Mesendoderm (in vitro differentiated cells): ENCODE measurements at regions not wholly inside any gene's neighbourhood (a gene's known extent, or its start where the extent isn't known, plus 50 kb on each side); places are given as distances from the start of the nearest gene placed in this dataset.
A peak's percentile ranks its signal among the peaks of the same experiment; 100 is the strongest.

Source experiments
- DNase-seq: peaks from one replicate; pipeline ENCODE4 v3.0.0; 2013
- H2AK5ac ChIP-seq: 2 replicates; pipeline ENCODE4 v1.6.1; 2013; ENCODE audit warnings: low read length, inconsistent platforms
- H2BK120ac ChIP-seq: 2 replicates; pipeline ENCODE4 v1.6.1; 2013; ENCODE audit warnings: low read depth, mild to moderate bottlenecking, low read length, moderate library complexity, mixed read lengths
- H2BK15ac ChIP-seq: replicated peaks from 2 replicates; pipeline ENCODE4 v1.6.1; 2013; ENCODE audit warnings: low read depth, mild to moderate bottlenecking, moderate library complexity
- H2BK5ac ChIP-seq: 2 replicates; pipeline ENCODE4 v1.6.1; 2013; ENCODE audit warnings: low read length, inconsistent platforms
- H3K18ac ChIP-seq: 2 replicates; pipeline ENCODE4 v1.6.1; 2013; ENCODE audit warnings: mild to moderate bottlenecking, low read length, mixed read lengths
- H3K23ac ChIP-seq: one replicate; pipeline ENCODE4 v1.6.1; 2013; ENCODE audit warnings: low read length
- H3K27ac ChIP-seq: 2 replicates; pipeline ENCODE4 v1.5.1; 2013; ENCODE audit warnings: low read depth, mild to moderate bottlenecking, inconsistent platforms, low read length, moderate library complexity
- H3K27me3 ChIP-seq: 2 replicates; pipeline ENCODE4 v1.6.1; 2013; ENCODE audit warnings: low read length, control low read depth, mild to moderate bottlenecking, inconsistent platforms; ENCODE audit not compliant: insufficient read depth, poor library complexity
- H3K36me3 ChIP-seq: 2 replicates; pipeline ENCODE4 v1.6.1; 2013; ENCODE audit warnings: low read length, inconsistent platforms; ENCODE audit not compliant: control insufficient read depth, insufficient read depth
- H3K4ac ChIP-seq: one replicate; pipeline ENCODE4 v1.6.1; 2013; ENCODE audit warnings: low read depth, mild to moderate bottlenecking, low read length, moderate library complexity
- H3K4me1 ChIP-seq: 2 replicates; pipeline ENCODE4 v1.6.1; 2013; ENCODE audit warnings: low read depth, low read length, inconsistent platforms; ENCODE audit not compliant: control insufficient read depth
- H3K4me2 ChIP-seq: 2 replicates; pipeline ENCODE4 v1.6.1; 2013; ENCODE audit warnings: low read length
- H3K4me3 ChIP-seq: 2 replicates; pipeline ENCODE4 v1.5.1; 2013; ENCODE audit warnings: mild to moderate bottlenecking, low read length
- H3K56ac ChIP-seq: one replicate; pipeline ENCODE4 v1.6.1; 2013; ENCODE audit warnings: low read length
- H3K79me1 ChIP-seq: 2 replicates; pipeline ENCODE4 v1.6.1; 2013; ENCODE audit warnings: low read length, inconsistent platforms
- H3K79me2 ChIP-seq: 2 replicates; pipeline ENCODE4 v1.6.1; 2013; ENCODE audit warnings: mild to moderate bottlenecking, low read length; ENCODE audit not compliant: control insufficient read depth, insufficient read depth
- H3K9ac ChIP-seq: 2 replicates; pipeline ENCODE4 v1.6.1; 2013; ENCODE audit warnings: low read length, inconsistent platforms
- H4K5ac ChIP-seq: one replicate; pipeline ENCODE4 v1.6.1; 2013; ENCODE audit warnings: low read length
- H4K8ac ChIP-seq: one replicate; pipeline ENCODE4 v1.6.1; 2013; ENCODE audit warnings: low read depth, mild to moderate bottlenecking, control low read depth, low read length, moderate library complexity
- WGBS: extraction: QIAGEN DNeasy Blood & Tissue Kit; methylation state at CpG from one replicate; pipeline ENCODE4 v1.1.7; 2013; ENCODE audit warnings: low lambda C conversion rate, missing lambda C conversion rate; ENCODE audit not compliant: insufficient coverage; ENCODE audit errors: extremely low coverage; 5-methylcytosine and 5-hydroxymethylcytosine counted together

- Histone ChIP-seq H2BK5ac (no peak overlapping the region), H3K4me1 (peaks cover 6% of the 10 kb centered on the region), H3K27ac (no peak overlapping the region), H3K79me1 (no peaks in the 10 kb centered on the region), H2AK5ac (no peak overlapping the region), H4K8ac (no peak overlapping the region), H3K23ac (no peak overlapping the region), H3K4me3 (no peak overlapping the region), H3K9ac (peak overlapping the region; percentile 43), H3K56ac (peak overlapping the region; percentile 65), H3K4me2 (peak overlapping the region; percentile 79), H4K5ac (no peak overlapping the region), H3K36me3 (no peaks in the 10 kb centered on the region), H3K79me2 (no peaks in the 10 kb centered on the region), H2BK120ac (no peak overlapping the region), H3K4ac (no peak overlapping the region), H3K18ac (no peak overlapping the region), H2BK15ac (no peak overlapping the region), H3K27me3 (peaks cover 34% of the 10 kb centered on the region)
- WGBS: no CpG with 5 or more reads among the region's 45 CpGs
- DNase-seq: no peak
Measured at GRCh38 chr10:100655760-100656421, 89.5 kb upstream of the PAX2 start.

GRCh38 chr10:100656454-100656853 is 88.9 kb upstream of the PAX2 start:
- H3K27me3 ChIP-seq: peaks cover 38% of the 10 kb centered on the region
- no peaks in the 10 kb centered on the region for H3K79me1 ChIP-seq
- H3K79me2 ChIP-seq: no peaks in the 10 kb centered on the region
- no CpG with 5 or more reads among the region's 34 CpGs for WGBS
- H3K4me2 ChIP-seq: peak overlapping the region; percentile 54
- H2BK120ac ChIP-seq: no peak overlapping the region
- DNase-seq: no peak
- no peak overlapping the region for H4K5ac ChIP-seq
- H3K9ac ChIP-seq: no peak overlapping the region
- no peak overlapping the region for H3K23ac ChIP-seq
- H3K4me1 ChIP-seq: peaks cover 6% of the 10 kb centered on the region
- H3K56ac ChIP-seq: no peak overlapping the region
- no peak overlapping the region for H4K8ac ChIP-seq
- H3K36me3 ChIP-seq: no peaks in the 10 kb centered on the region
- H2AK5ac ChIP-seq: no peak overlapping the region
- H3K4ac ChIP-seq: no peak overlapping the region
- H3K18ac ChIP-seq: no peak overlapping the region
- H3K27ac ChIP-seq: no peak overlapping the region
- H2BK15ac ChIP-seq: no peak overlapping the region
- peak overlapping the region; percentile 35 for H3K4me3 ChIP-seq
- H2BK5ac ChIP-seq: no peak overlapping the region

- H3K18ac ChIP-seq: no peak overlapping the region
- H2BK15ac ChIP-seq: no peak overlapping the region
- peaks cover 38% of the 10 kb centered on the region for H3K27me3 ChIP-seq
- H3K36me3 ChIP-seq: no peaks in the 10 kb centered on the region
- no peak overlapping the region for H2AK5ac ChIP-seq
- no peaks in the 10 kb centered on the region for H3K79me1 ChIP-seq
- H3K56ac ChIP-seq: no peak overlapping the region
- no peak overlapping the region for H3K4me2 ChIP-seq
- H3K9ac ChIP-seq: no peak overlapping the region
- WGBS: no CpG with 5 or more reads among the region's 1 CpG
- H3K23ac ChIP-seq: no peak overlapping the region
- H3K27ac ChIP-seq: no peak overlapping the region
- no peaks in the 10 kb centered on the region for H3K79me2 ChIP-seq
- H2BK120ac ChIP-seq: no peak overlapping the region
- no peak overlapping the region for H4K8ac ChIP-seq
- no peak for DNase-seq
- H2BK5ac ChIP-seq: no peak overlapping the region
- peaks cover 2% of the 10 kb centered on the region for H3K4me1 ChIP-seq
- H4K5ac ChIP-seq: no peak overlapping the region
- H3K4me3 ChIP-seq: no peak overlapping the region
- no peak overlapping the region for H3K4ac ChIP-seq
Measured at GRCh38 chr10:100658269-100658668, 87.1 kb upstream of the PAX2 start.

- Histone ChIP-seq H3K18ac (no peak overlapping the region), H3K36me3 (no peaks in the 10 kb centered on the region), H4K5ac (no peak overlapping the region), H2BK15ac (no peak overlapping the region), H3K27me3 (peaks cover 38% of the 10 kb centered on the region), H2AK5ac (no peak overlapping the region), H2BK120ac (no peak overlapping the region), H4K8ac (no peak overlapping the region), H3K9ac (no peak overlapping the region), H3K4me1 (no peaks in the 10 kb centered on the region), H3K27ac (no peak overlapping the region), H3K4me2 (no peak overlapping the region), H3K4ac (no peak overlapping the region), H3K23ac (no peak overlapping the region), H3K79me2 (no peaks in the 10 kb centered on the region), H3K4me3 (no peak overlapping the region), H3K79me1 (no peaks in the 10 kb centered on the region), H2BK5ac (no peak overlapping the region), H3K56ac (no peak overlapping the region)
- no peak for DNase-seq
- no CpG with 5 or more reads among the region's 50 CpGs for WGBS
Measured at GRCh38 chr10:100659361-100660098, 85.9 kb upstream of the PAX2 start.

GRCh38 chr10:100660365-100660764 is 85.0 kb upstream of the PAX2 start:
- no CpG with 5 or more reads among the region's 6 CpGs for WGBS
- no peak for DNase-seq

More at GRCh38 chr10:100660365-100660764, 85.0 kb upstream of the PAX2 start:
- Histone ChIP-seq H3K79me2 (no peaks in the 10 kb centered on the region), H3K4ac (no peak overlapping the region), H2BK120ac (no peak overlapping the region), H3K4me1 (no peaks in the 10 kb centered on the region), H3K79me1 (no peaks in the 10 kb centered on the region), H3K4me3 (no peak overlapping the region), H4K8ac (no peak overlapping the region), H3K36me3 (no peaks in the 10 kb centered on the region), H3K56ac (no peak overlapping the region), H3K9ac (no peak overlapping the region), H3K23ac (no peak overlapping the region), H2BK15ac (no peak overlapping the region), H3K4me2 (no peak overlapping the region), H3K18ac (no peak overlapping the region), H3K27ac (no peak overlapping the region), H2AK5ac (no peak overlapping the region), H2BK5ac (no peak overlapping the region), H4K5ac (no peak overlapping the region), H3K27me3 (peaks cover 38% of the 10 kb centered on the region)
